Neural progenitor cell (in vitro differentiated cells): ENCODE measurements at regions not wholly inside any gene's neighbourhood (a gene's known extent, or its start where the extent isn't known, plus 50 kb on each side); places are given as distances from the start of the nearest gene placed in this dataset.

Experiments
- DNase-seq: peaks from one replicate; pipeline ENCODE4 v3.0.0-alpha.2; 2016; ENCODE audit warnings: low spot score
- H2AFZ ChIP-seq: fragments of 200-600 bp; sonication (generic); replicated peaks from 2 replicates; pipeline ENCODE4 v1.6.1; 2016; ENCODE audit warnings: antibody characterized with exemption
- H3F3A ChIP-seq: fragments of 200-600 bp; sonication (generic); 2 replicates; pipeline ENCODE4 v1.6.1; 2016; ENCODE audit warnings: antibody characterized with exemption, low read depth
- H3K27ac ChIP-seq: fragments of 200-600 bp; sonication (generic); 2 replicates; pipeline ENCODE4 v1.5.1; 2016; ENCODE audit warnings: mild to moderate bottlenecking
- H3K27me3 ChIP-seq: fragments of 200-600 bp; sonication (generic); 2 replicates; pipeline ENCODE4 v1.6.1; 2016; ENCODE audit warnings: mild to moderate bottlenecking, moderate library complexity
- H3K36me3 ChIP-seq: fragments of 200-600 bp; sonication (generic); 2 replicates; pipeline ENCODE4 v1.5.1; 2016
- H3K4me1 ChIP-seq: fragments of 200-600 bp; sonication (generic); 2 replicates; pipeline ENCODE4 v1.6.1; 2016; ENCODE audit warnings: mixed run types
- H3K4me2 ChIP-seq: fragments of 200-600 bp; sonication (generic); 2 replicates; pipeline ENCODE4 v1.6.1; 2016
- H3K4me3 ChIP-seq: fragments of 200-600 bp; sonication (generic); 2 replicates; pipeline ENCODE4 v1.5.1; 2016
- H3K79me2 ChIP-seq: fragments of 200-600 bp; sonication (generic); 2 replicates; pipeline ENCODE4 v1.6.1; 2016; ENCODE audit warnings: low read depth
- H3K9ac ChIP-seq: fragments of 200-600 bp; sonication (generic); 2 replicates; pipeline ENCODE4 v1.6.1; 2016
- H3K9me3 ChIP-seq: fragments of 200-600 bp; sonication (generic); 2 replicates; pipeline ENCODE4 v1.5.1; 2016; ENCODE audit warnings: low read depth
- H4K20me1 ChIP-seq: fragments of 200-600 bp; sonication (generic); 2 replicates; pipeline ENCODE4 v1.6.1; 2016; ENCODE audit warnings: low read depth
- H3K27ac Mint-ChIP-seq: 3 replicates; pipeline ENCODE4 v1.8.0; 2021; ENCODE audit warnings: mixed read lengths
- H3K27me3 Mint-ChIP-seq: 2 replicates; pipeline ENCODE4 v1.8.0; 2022; ENCODE audit warnings: low read depth, mild to moderate bottlenecking, inconsistent platforms, moderate library complexity, mixed read lengths; ENCODE audit not compliant: insufficient read depth
- H3K36me3 Mint-ChIP-seq: 3 replicates; pipeline ENCODE4 v1.8.0; 2021; ENCODE audit warnings: mixed read lengths
- H3K4me1 Mint-ChIP-seq: 3 replicates; pipeline ENCODE4 v1.8.0; 2021; ENCODE audit warnings: mixed read lengths
- H3K4me3 Mint-ChIP-seq: 3 replicates; pipeline ENCODE4 v1.8.0; 2021; ENCODE audit warnings: mild to moderate bottlenecking, moderate library complexity, mixed read lengths
- H3K9me3 Mint-ChIP-seq: 3 replicates; pipeline ENCODE4 v1.8.0; 2020; ENCODE audit warnings: mixed read lengths
- EZH2 ChIP-seq: fragments of 200-600 bp; sonication (generic); IDR thresholded peaks from 2 replicates; pipeline ENCODE4 v1.6.1; 2017; ENCODE audit warnings: antibody characterized with exemption, mild to moderate bottlenecking, moderate library complexity
- EZH2phosphoT487 ChIP-seq: fragments of 200-600 bp; sonication (generic); IDR thresholded peaks from 2 replicates; pipeline ENCODE4 v1.6.1; 2017; ENCODE audit warnings: antibody characterized with exemption
- TF ChIP-seq, protein P1 (sequence below): fragments of 200-600 bp; sonication (generic); IDR thresholded peaks from 2 replicates; pipeline ENCODE4 v1.5.1; 2017; ENCODE audit warnings: antibody characterized with exemption, mild to moderate bottlenecking

DNA sequence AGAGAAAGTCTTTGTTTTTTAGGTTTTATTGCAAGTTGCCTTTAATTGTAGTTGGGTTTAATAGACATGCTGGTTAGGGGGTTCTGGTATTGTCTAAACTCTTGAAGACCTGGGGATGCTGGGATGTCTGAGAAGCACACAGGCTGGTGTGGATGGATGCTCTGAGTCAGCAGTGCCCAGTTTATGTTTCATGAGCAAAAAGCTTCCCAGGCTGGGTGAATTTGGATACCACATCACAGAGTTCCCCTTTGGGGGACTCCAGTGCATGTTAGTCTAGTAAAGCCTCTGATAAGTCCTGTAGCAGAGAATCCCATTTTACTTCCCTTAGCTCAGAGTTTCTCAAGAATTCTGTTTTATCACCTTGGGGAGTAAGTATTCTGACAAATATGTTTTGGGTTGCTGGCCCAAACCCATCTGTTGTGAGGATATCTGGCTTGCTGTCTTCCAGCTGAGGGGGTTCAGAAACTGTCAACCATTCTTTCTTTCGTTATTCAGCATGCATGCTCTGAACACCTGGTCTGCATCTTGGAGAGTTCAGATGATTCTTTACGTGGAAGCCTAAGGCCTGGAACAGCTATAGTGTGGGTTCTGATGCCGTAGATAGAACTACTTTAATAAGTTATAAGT lies 509.1 kb downstream of the VRK1 start:
- Histone ChIP-seq H2AFZ (no peak overlapping the region), H3K4me2 (no peak overlapping the region), H3K9me3 (no peaks in the 10 kb centered on the region), H3K4me1 (no peaks in the 10 kb centered on the region), H3F3A (no peaks in the 10 kb centered on the region), H4K20me1 (no peaks in the 10 kb centered on the region), H3K36me3 (no peaks in the 10 kb centered on the region), H3K4me3 (no peak overlapping the region), H3K9ac (no peak overlapping the region), H3K27ac (no peak overlapping the region), H3K79me2 (no peaks in the 10 kb centered on the region), H3K27me3 (no peaks in the 10 kb centered on the region)
- Mint-ChIP-seq H3K27ac (no peak overlapping the region), H3K9me3 (no peaks in the 10 kb centered on the region), H3K27me3 (peaks cover 7% of the 10 kb centered on the region), H3K36me3 (no peaks in the 10 kb centered on the region), H3K4me1 (no peaks in the 10 kb centered on the region), H3K4me3 (no peak overlapping the region)
- TF ChIP-seq EZH2phosphoT487 (no peak), EZH2 (no peak)
- TF ChIP-seq, protein P1, sequence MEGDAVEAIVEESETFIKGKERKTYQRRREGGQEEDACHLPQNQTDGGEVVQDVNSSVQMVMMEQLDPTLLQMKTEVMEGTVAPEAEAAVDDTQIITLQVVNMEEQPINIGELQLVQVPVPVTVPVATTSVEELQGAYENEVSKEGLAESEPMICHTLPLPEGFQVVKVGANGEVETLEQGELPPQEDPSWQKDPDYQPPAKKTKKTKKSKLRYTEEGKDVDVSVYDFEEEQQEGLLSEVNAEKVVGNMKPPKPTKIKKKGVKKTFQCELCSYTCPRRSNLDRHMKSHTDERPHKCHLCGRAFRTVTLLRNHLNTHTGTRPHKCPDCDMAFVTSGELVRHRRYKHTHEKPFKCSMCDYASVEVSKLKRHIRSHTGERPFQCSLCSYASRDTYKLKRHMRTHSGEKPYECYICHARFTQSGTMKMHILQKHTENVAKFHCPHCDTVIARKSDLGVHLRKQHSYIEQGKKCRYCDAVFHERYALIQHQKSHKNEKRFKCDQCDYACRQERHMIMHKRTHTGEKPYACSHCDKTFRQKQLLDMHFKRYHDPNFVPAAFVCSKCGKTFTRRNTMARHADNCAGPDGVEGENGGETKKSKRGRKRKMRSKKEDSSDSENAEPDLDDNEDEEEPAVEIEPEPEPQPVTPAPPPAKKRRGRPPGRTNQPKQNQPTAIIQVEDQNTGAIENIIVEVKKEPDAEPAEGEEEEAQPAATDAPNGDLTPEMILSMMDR, result no peak
- DNase-seq, result no peak

- Histone ChIP-seq H3K4me1 (no peaks in the 10 kb centered on the region), H3K36me3 (no peaks in the 10 kb centered on the region), H3F3A (no peaks in the 10 kb centered on the region), H3K9me3 (no peaks in the 10 kb centered on the region), H3K27ac (no peak overlapping the region), H2AFZ (no peak overlapping the region), H3K4me2 (no peak overlapping the region), H3K79me2 (no peaks in the 10 kb centered on the region), H3K4me3 (no peak overlapping the region), H3K9ac (no peak overlapping the region), H4K20me1 (no peaks in the 10 kb centered on the region), H3K27me3 (no peaks in the 10 kb centered on the region)
- Mint-ChIP-seq H3K9me3 (no peaks in the 10 kb centered on the region), H3K4me3 (no peak overlapping the region), H3K36me3 (no peaks in the 10 kb centered on the region), H3K4me1 (no peaks in the 10 kb centered on the region), H3K27me3 (peaks cover 7% of the 10 kb centered on the region), H3K27ac (no peak overlapping the region)
- no peak for DNase-seq
- TF ChIP-seq EZH2phosphoT487 (no peak), EZH2 (no peak)
- TF ChIP-seq, protein P1, result no peak
Observed at GRCh38 chr14:97306760-97307246, 509.6 kb downstream of the VRK1 start.

GRCh38 chr14:97311411-97311810 lies 514.2 kb downstream of the VRK1 start:
- no peaks in the 10 kb centered on the region for H4K20me1 ChIP-seq
- Mint-ChIP-seq H3K9me3 (no peaks in the 10 kb centered on the region), H3K36me3 (no peaks in the 10 kb centered on the region), H3K4me1 (no peaks in the 10 kb centered on the region), H3K4me3 (no peak overlapping the region), H3K27me3 (peaks cover 7% of the 10 kb centered on the region), H3K27ac (no peak overlapping the region)
- H3K9ac ChIP-seq, result no peak overlapping the region
- no peak overlapping the region for H3K27ac ChIP-seq
- H3K4me1 ChIP-seq, result no peaks in the 10 kb centered on the region
- H3K27me3 ChIP-seq, result no peaks in the 10 kb centered on the region
- no peak for TF ChIP-seq EZH2phosphoT487
- TF ChIP-seq EZH2, result no peak
- TF ChIP-seq, protein P1, result no peak
- H2AFZ ChIP-seq, result no peak overlapping the region
- H3F3A ChIP-seq, result no peaks in the 10 kb centered on the region
- DNase-seq, result no peak
- H3K36me3 ChIP-seq, result no peaks in the 10 kb centered on the region
- H3K9me3 ChIP-seq, result no peaks in the 10 kb centered on the region
- no peaks in the 10 kb centered on the region for H3K79me2 ChIP-seq
- H3K4me2 ChIP-seq, result no peak overlapping the region
- no peak overlapping the region for H3K4me3 ChIP-seq
